ENCODE measurements at regions not wholly inside any gene's neighbourhood (a gene's known extent, or its start where the extent isn't known, plus 50 kb on each side); places are given as distances from the start of the nearest gene placed in this dataset.

- no peak for TF ChIP-seq CTCF (IDR thresholded peaks at IDR 0.05)
- CTCF ChIA-PET = no interaction called here
Measured at GRCh38 chr6:106910999-106911949, 63.3 kb downstream of the CD24 start.

GRCh38 chr6:106908386-106908840 lies 66.1 kb downstream of the CD24 start:
- no peaks in the 10 kb centered on the region for H3K36me3 Mint-ChIP-seq (ENCODE audit: low read depth)
- H3K27ac Mint-ChIP-seq = no peak overlapping the region
- POLR2A ChIA-PET = interaction anchor here (1.0 kb wide), 1 partner anchor 38 kb away, joined by 3 read pairs; no protein-coding TSS in a partner anchor
- CTCF ChIA-PET = no interaction called here
- DNase-seq (no peak), ATAC-seq (no peak)
- no peaks in the 10 kb centered on the region for H3K9me3 Mint-ChIP-seq
- H3K27me3 Mint-ChIP-seq = no peaks in the 10 kb centered on the region
- no peaks in the 10 kb centered on the region for H3K4me1 Mint-ChIP-seq (ENCODE audit: low read depth)
- no peak overlapping the region for H3K4me3 Mint-ChIP-seq
- intact Hi-C loops (cut with micrococcal nuclease) = no loop called here
- no peak for TF ChIP-seq CTCF (IDR thresholded peaks at IDR 0.05)

More at GRCh38 chr6:106910999-106911949, 63.3 kb downstream of the CD24 start:
- intact Hi-C loops (cut with micrococcal nuclease) = no loop called here
- H3K27ac Mint-ChIP-seq = no peak overlapping the region
- DNase-seq = no peak
- H3K27me3 Mint-ChIP-seq = no peaks in the 10 kb centered on the region
- H3K36me3 Mint-ChIP-seq (ENCODE audit: low read depth) = no peaks in the 10 kb centered on the region
- no peak for ATAC-seq
- H3K4me3 Mint-ChIP-seq = no peak overlapping the region
- H3K4me1 Mint-ChIP-seq (ENCODE audit: low read depth) = no peaks in the 10 kb centered on the region
- H3K9me3 Mint-ChIP-seq = no peaks in the 10 kb centered on the region
- POLR2A ChIA-PET = interaction anchor here (1.1 kb wide), 1 partner anchor 333 kb away, joined by 3 read pairs; no protein-coding TSS in a partner anchor

- CTCF ChIA-PET = no interaction called here
- Mint-ChIP-seq H3K4me3 (no peak overlapping the region), H3K27me3 (no peaks in the 10 kb centered on the region), H3K4me1 (ENCODE audit: low read depth) (no peaks in the 10 kb centered on the region), H3K27ac (no peak overlapping the region), H3K9me3 (no peaks in the 10 kb centered on the region), H3K36me3 (ENCODE audit: low read depth) (no peaks in the 10 kb centered on the region)
- DNase-seq = no peak
- TF ChIP-seq CTCF (IDR thresholded peaks at IDR 0.05) = no peak
- POLR2A ChIA-PET = no interaction called here
- intact Hi-C loops (cut with micrococcal nuclease) = no loop called here
- no peak for ATAC-seq
Measured at GRCh38 chr6:106907754-106908153, 66.8 kb downstream of the CD24 start.

GRCh38 chr6:106906232-106906631 lies 68.3 kb downstream of the CD24 start:
- Mint-ChIP-seq H3K27ac (no peak overlapping the region), H3K4me3 (no peak overlapping the region), H3K36me3 (ENCODE audit: low read depth) (no peaks in the 10 kb centered on the region), H3K9me3 (no peaks in the 10 kb centered on the region), H3K4me1 (ENCODE audit: low read depth) (no peaks in the 10 kb centered on the region), H3K27me3 (no peaks in the 10 kb centered on the region)
- DNase-seq = no peak
- no peak for ATAC-seq
- intact Hi-C loops (cut with micrococcal nuclease) = no loop called here
- no peak for TF ChIP-seq CTCF (IDR thresholded peaks at IDR 0.05)
- ChIA-PET POLR2A (no interaction called here), CTCF (interaction anchor here (0.6 kb wide), 1 partner anchor 123 kb away, joined by 3 read pairs; no protein-coding TSS in a partner anchor)

- peaks cover under 1% of the 10 kb centered on the region for H3K27me3 Mint-ChIP-seq
Measured at GRCh38 chr6:106903299-106903698, 71.2 kb downstream of the CD24 start.

More at GRCh38 chr6:106903299-106903698, 71.2 kb downstream of the CD24 start:
- intact Hi-C loops (cut with micrococcal nuclease) = no loop called here
- no peak overlapping the region for H3K27ac Mint-ChIP-seq
- TF ChIP-seq CTCF (IDR thresholded peaks at IDR 0.05) = no peak
- no peaks in the 10 kb centered on the region for H3K36me3 Mint-ChIP-seq (ENCODE audit: low read depth)
- POLR2A ChIA-PET = no interaction called here
- no peak for DNase-seq
- H3K4me3 Mint-ChIP-seq = no peak overlapping the region
- H3K9me3 Mint-ChIP-seq = peaks cover 9% of the 10 kb centered on the region
- H3K4me1 Mint-ChIP-seq (ENCODE audit: low read depth) = no peaks in the 10 kb centered on the region
- CTCF ChIA-PET = no interaction called here
- no peak for ATAC-seq
